Renal cortex interstitium (tissue), 11 donors: ENCODE measurements at regions not wholly inside any gene's neighbourhood (a gene's known extent, or its start where the extent isn't known, plus 50 kb on each side); places are given as distances from the start of the nearest gene placed in this dataset.
"Not testable (repeated sequence)": the region's sequence is repeated elsewhere in the genome, so short reads cannot be mapped to it uniquely, and the experiment has no call there.

Experiments used
- DNase-seq, 11 donors: peaks; one replicate each; pipeline ENCODE4 v3.0.0-alpha.2; 2013; ENCODE audit warnings: low read depth in 9 of 11, low spot score in 4 of 11; ENCODE audit errors: extremely low read depth in 1 of 11

GRCh38 chr12:4141348-4142270, 132.0 kb upstream of the CCND2 start:
- DNase-seq, result no peak

- DNase-seq, result no peak
Observed at GRCh38 chr12:4140581-4141301, 132.8 kb upstream of the CCND2 start.

GRCh38 chr12:4139191-4139590, 134.4 kb upstream of the CCND2 start:
- DNase-seq, result no peak

GRCh38 chr12:4138532-4138931, 135.0 kb upstream of the CCND2 start:
- DNase-seq, result not testable (repeated sequence)

- no peak for DNase-seq
Observed at GRCh38 chr12:4138051-4138450, 135.5 kb upstream of the CCND2 start.

- no peak for DNase-seq
Observed at GRCh38 chr12:4137441-4137840, 136.1 kb upstream of the CCND2 start.

GRCh38 chr12:4137015-4137414, 136.5 kb upstream of the CCND2 start:
- DNase-seq, result no peak

GRCh38 chr12:4135919-4136605, 137.5 kb upstream of the CCND2 start:
- peak in 4 of 11 donors; percentile 40 to 61 (median 46) for DNase-seq

GRCh38 chr12:4134448-4135263, 138.9 kb upstream of the CCND2 start:
- DNase-seq, result peak in 4 of 11 donors; percentile 39 to 49 (median 45)

GRCh38 chr12:4133636-4134447, 139.7 kb upstream of the CCND2 start:
- DNase-seq, result no peak

GRCh38 chr12:4133029-4133428, 140.5 kb upstream of the CCND2 start:
- no peak for DNase-seq

GRCh38 chr12:4121506-4122020, 152.0 kb upstream of the CCND2 start:
- DNase-seq, result no peak

GRCh38 chr12:4120316-4120917, 153.1 kb upstream of the CCND2 start:
- DNase-seq, result no peak

- no peak for DNase-seq
Observed at GRCh38 chr12:4119157-4119761, 154.3 kb upstream of the CCND2 start.

- no peak for DNase-seq
Observed at GRCh38 chr12:4118601-4119156, 154.9 kb upstream of the CCND2 start.

- peak in 1 of 11 donors; percentile 19 for DNase-seq
Observed at GRCh38 chr12:4118017-4118510, 155.5 kb upstream of the CCND2 start.
